ENCODE measurements at regions not wholly inside any gene's neighbourhood (a gene's known extent, or its start where the extent isn't known, plus 50 kb on each side); places are given as distances from the start of the nearest gene placed in this dataset.
"Not testable (repeated sequence)": the region's sequence is repeated elsewhere in the genome, so short reads cannot be mapped to it uniquely, and the experiment has no call there.

DNA sequence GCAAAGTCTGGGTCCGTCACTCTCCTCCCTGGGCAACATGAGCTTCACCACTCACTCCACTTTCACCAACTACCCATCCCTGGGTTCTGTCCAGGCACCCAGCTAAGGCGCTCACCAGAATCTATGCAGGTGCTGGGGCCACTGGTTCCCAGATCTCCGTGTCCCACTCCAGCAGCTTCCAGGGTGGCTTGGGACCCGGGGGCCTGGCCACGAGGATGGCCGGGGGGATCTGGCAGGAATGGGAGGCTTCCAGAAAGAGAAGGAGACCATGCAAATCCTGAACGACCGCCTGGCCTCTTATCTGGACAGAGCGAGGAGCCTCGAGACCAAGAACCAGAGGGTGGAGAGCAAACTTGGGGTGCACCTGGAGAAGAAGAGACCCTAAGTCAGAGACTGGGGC, 1611.0 kb upstream of the ACO1 start:
- DNase-seq = no peak

DNA sequence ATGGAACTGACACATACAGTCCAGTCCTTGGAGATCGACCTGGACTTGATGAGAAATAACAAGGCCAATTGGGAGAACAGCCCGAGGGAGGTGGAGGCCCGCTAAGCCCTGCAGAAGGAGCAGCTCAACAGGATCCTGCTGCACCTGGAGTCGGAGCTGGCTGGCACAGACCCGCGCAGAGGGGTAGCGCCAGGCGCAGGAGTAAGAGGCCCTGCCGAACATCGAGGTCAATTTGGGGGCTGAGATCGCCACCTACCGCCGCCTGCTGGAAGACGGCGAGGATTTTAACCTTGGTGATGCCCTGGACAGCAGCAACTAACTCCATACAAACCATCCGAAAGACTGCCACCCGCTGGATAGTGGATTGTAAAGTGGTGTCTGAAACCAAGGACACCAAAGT, 1610.1 kb upstream of the ACO1 start:
- peak; percentile 14 for DNase-seq

- DNase-seq = no peak
Observed at GRCh38 chr9:30775236-30775635, 1609.2 kb upstream of the ACO1 start.

- peak; percentile 27 for DNase-seq
Observed at GRCh38 chr9:30796764-30797163, 1587.7 kb upstream of the ACO1 start.

- no peak for DNase-seq
Observed at GRCh38 chr9:30799527-30800101, 1584.8 kb upstream of the ACO1 start.

- no peak for DNase-seq
Observed at GRCh38 chr9:30800421-30800820, 1584.0 kb upstream of the ACO1 start.

GRCh38 chr9:30812821-30813220, 1571.6 kb upstream of the ACO1 start:
- DNase-seq = no peak

DNA sequence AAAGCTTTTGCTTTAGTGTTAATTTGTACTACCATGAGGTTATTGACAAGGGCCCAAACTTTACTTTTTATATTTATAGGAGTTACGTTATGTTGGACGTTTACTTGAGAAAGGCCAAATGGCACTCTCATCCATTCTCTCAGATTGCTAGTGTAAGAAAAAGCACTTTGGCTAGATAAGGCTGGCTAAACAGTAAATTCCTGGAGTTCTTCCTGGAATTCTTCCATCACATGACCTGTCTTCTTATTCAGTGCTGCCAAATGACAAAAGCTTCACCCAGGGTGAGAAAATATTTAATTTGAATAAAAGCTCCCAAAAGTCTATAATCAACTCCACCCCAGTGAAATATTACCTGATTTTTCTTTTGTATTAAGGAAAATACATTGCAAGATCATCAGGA, 1568.9 kb upstream of the ACO1 start:
- no peak for DNase-seq

DNA sequence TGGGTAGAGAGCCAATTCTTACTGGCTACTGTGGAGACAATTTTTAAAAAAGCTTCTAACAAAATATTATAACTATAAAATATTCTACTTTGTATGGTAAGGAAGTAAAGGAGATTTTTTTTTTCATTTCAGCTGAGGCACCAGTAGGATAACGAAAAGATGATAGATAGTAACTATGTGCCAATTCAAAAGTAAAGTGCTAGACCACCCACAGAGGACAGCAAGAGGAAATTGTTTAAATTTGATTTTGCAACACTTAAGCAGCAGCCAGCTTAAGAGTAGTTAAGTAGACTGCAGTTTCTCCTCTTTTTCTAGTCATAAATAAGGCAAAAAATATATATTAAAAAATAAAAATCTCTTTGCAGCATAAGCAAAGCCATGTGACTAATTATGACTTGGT, 1539.3 kb upstream of the ACO1 start:
- no peak for DNase-seq

DNA sequence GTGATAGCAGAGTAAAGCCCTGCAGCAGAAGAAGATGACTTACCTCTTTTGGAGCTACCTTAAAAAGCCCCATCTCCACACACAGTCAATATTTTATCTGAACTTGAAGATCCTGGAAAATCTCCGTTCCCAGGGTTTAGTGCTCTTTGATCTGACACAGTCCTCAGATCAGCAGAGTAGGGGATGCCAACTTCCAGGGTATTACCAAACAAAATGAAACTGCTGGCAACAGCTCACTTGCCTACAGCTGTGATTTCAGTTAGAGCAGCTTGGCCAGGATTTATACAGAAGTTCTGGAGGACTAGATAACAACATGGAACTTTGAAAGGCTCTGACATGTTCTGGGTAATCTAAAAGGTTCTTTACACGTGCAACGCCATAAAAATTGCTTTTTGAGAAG, 1537.8 kb upstream of the ACO1 start:
- peak; percentile 4 for DNase-seq

DNA sequence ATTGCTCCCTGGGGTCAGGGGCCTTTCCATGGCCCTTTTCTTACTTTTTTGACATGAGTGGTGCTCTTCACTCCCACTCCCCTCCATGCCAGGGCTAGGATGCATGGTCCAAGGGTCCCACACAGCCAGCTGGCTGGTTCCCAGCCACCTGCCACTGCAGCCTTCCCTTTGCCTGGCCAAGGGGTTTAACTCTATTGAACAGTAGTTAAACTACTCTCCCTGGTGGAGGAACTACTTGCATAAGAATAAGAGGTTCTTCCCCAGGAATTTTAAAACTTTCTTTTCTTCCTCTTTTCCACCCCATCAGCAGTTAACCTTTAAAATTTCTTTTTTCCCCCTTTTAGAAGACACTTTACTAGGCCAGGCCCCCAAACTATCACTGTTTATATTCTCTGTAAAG, 1532.8 kb upstream of the ACO1 start:
- no peak for DNase-seq

DNA sequence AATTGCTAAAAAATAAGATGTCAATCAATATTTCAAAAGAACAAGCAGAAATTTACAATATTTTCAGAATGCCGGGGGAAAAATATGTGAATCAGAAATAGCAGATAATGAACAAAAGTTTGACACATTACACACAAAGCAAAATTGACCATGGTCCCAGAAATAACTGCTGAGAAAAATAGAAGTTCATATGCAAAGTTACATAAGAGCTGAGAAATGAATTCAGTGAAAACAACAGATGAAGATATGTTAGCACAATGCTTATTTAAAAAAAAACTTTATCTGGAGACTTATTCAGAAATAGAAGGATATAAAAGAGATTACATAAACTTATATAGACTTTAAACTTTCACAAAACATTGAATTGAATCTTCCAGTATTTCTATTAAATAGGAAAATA, 1483.7 kb upstream of the ACO1 start:
- DNase-seq = no peak

- DNase-seq = no peak
Observed at GRCh38 chr9:30913331-30913730, 1471.1 kb upstream of the ACO1 start.

- no peak for DNase-seq
Observed at GRCh38 chr9:30915451-30915850, 1469.0 kb upstream of the ACO1 start.

GRCh38 chr9:30925126-30925525, 1459.3 kb upstream of the ACO1 start:
- DNase-seq = no peak

GRCh38 chr9:30925635-30926034, 1458.8 kb upstream of the ACO1 start:
- DNase-seq = peak; percentile 20

DNA sequence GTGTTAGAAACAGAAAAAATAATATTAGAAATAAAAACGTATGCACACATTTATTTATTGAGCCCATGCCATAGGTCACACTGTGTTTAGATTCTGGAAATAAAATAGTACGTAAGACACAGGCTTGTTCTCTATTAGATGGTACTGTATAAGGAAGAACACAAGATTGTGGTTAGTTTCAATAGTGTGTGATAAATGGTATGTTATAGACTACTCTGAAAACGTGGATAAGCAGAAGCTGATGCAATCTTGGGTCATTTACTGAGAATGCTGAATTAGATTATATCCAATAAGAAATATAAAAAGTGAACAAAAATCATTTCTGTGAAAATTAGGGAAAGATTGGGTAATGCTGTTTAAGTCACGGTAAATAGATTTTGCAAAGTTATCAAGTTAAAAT, 1456.4 kb upstream of the ACO1 start:
- peak; percentile 77 for DNase-seq

DNA sequence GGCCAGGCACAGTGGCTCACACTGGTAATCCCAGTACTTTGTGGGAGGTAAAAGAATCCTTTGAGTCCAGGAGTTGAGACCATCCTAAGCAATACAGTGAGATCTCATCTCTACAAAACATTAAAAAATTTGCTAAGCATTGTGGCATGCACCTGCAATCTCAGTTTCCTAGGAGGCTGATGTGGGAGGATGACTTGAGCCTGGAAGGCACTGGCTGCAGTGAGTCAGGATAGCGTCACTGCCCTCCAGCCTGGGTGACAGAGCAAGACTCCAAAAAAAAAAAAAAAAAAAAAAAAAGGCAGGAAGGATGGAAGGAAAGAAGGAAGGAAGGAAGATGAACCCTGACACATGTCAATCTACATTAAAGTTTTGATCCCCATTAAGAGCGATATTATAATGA, 1452.2 kb upstream of the ACO1 start:
- DNase-seq = peak; percentile 8

- no peak for DNase-seq
Observed at GRCh38 chr9:30935730-30936129, 1448.7 kb upstream of the ACO1 start.

DNA sequence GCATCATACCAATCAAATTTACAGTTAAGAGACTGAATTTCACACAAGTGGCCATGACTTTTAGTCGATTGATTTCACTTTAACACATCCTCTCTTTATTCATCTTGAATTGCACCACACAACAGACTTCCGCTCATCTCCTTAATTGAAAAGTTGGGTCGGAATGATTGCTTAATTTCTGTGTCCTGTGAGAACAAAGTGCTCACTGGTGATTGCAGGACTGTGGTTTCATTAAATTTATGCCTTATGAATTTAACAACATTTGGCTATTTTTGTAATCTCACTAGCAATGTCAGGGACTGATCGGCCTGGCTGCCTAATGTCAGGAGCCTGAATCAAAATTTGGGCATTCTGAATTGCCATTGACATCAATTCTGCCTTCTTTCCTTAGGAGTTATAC, 1447.3 kb upstream of the ACO1 start:
- DNase-seq = no peak

DNA sequence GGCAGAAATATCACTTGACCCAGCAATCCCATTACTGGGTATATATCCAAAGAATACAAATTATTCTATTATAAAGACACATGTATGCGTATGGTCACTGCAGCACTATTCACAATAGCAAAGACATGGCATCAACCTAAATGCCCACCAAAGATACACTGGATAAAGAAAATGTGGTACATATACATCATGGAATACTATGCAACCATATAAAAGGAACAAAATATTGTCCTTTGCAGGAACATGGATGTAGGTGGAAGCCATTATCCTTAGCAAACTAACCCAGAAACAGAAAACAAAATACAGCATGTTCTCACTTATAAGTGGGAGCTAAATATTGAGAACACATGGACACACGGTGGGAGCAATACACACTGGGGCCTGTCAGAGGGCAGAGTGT, 1441.6 kb upstream of the ACO1 start:
- DNase-seq = not testable (repeated sequence)

GRCh38 chr9:30943446-30944224, 1440.8 kb upstream of the ACO1 start:
- DNase-seq = no peak

DNA sequence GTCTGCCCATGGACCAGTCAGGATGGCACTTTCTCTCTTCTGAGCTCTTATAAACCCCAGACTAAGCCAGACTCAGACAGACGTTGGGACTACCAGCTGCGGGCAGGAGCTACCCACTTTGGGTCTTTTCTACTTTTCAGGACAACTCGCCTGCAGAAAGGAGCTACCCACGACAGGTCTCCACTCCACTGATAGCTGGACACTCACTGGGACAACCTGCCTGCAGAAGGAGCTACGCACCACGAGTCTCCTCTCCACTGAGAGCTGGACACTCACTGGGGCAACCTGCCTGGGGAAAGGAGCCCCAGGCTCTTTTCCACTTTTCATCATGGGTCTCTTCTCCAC, 1440.2 kb upstream of the ACO1 start:
- DNase-seq = no peak

- no peak for DNase-seq
Observed at GRCh38 chr9:30944741-30945280, 1439.6 kb upstream of the ACO1 start.

GRCh38 chr9:30964332-30964731, 1420.1 kb upstream of the ACO1 start:
- DNase-seq = no peak
